ENCODE measurements at regions not wholly inside any gene's neighbourhood (a gene's known extent, or its start where the extent isn't known, plus 50 kb on each side); places are given as distances from the start of the nearest gene placed in this dataset.
A peak's percentile ranks its signal among the peaks of the same experiment; 100 is the strongest.

- Histone ChIP-seq H3K56ac (ENCODE audit: low read length) (no peak overlapping the region), H3K18ac (ENCODE audit: low read length) (no peak overlapping the region), H3K4ac (ENCODE audit: low read depth, low read length) (no peak overlapping the region), H3K27me3 (ENCODE audit: insufficient read depth, low read length, poor library complexity) (no peaks in the 10 kb centered on the region), H3K79me1 (ENCODE audit: low read length) (no peaks in the 10 kb centered on the region), H2BK5ac (ENCODE audit: low read length) (no peak overlapping the region), H2BK120ac (ENCODE audit: low read depth, low read length) (no peak overlapping the region), H3K9ac (ENCODE audit: low read length) (no peak overlapping the region), H2BK15ac (replicated peaks; ENCODE audit: low read depth) (no peak overlapping the region), H3K79me2 (ENCODE audit: control insufficient read depth, insufficient read depth, low read length) (no peaks in the 10 kb centered on the region), H3K4me1 (ENCODE audit: control insufficient read depth, low read depth, low read length) (peaks cover 2% of the 10 kb centered on the region), H4K5ac (ENCODE audit: low read length) (no peak overlapping the region), H4K8ac (ENCODE audit: low read depth, low read length) (no peak overlapping the region), H3K4me2 (ENCODE audit: low read length) (no peak overlapping the region), H2AK5ac (ENCODE audit: low read length) (no peak overlapping the region), H3K27ac (ENCODE audit: low read depth, low read length) (no peak overlapping the region), H3K4me3 (ENCODE audit: low read length) (no peak overlapping the region), H3K36me3 (ENCODE audit: control insufficient read depth, insufficient read depth, low read length) (no peaks in the 10 kb centered on the region), H3K23ac (ENCODE audit: low read length) (no peak overlapping the region)
- no peak for DNase-seq
- WGBS (ENCODE audit: extremely low coverage, insufficient coverage, low lambda C conversion rate): no CpG with 5 or more reads among the region's 9 CpGs
Observed at GRCh38 chr20:56995149-56995548, 271.3 kb downstream of the BMP7 start.

GRCh38 chr20:56995635-56996075, 270.8 kb downstream of the BMP7 start:
- H3K79me2 ChIP-seq (ENCODE audit: control insufficient read depth, insufficient read depth, low read length): no peaks in the 10 kb centered on the region
- H3K4me1 ChIP-seq (ENCODE audit: control insufficient read depth, low read depth, low read length): peaks cover 2% of the 10 kb centered on the region
- DNase-seq: peak; percentile 67
- no peak overlapping the region for H2BK15ac ChIP-seq (replicated peaks; ENCODE audit: low read depth)
- H3K23ac ChIP-seq (ENCODE audit: low read length): no peak overlapping the region
- H3K36me3 ChIP-seq (ENCODE audit: control insufficient read depth, insufficient read depth, low read length): no peaks in the 10 kb centered on the region
- H4K8ac ChIP-seq (ENCODE audit: low read depth, low read length): no peak overlapping the region
- H3K18ac ChIP-seq (ENCODE audit: low read length): no peak overlapping the region
- no CpG with 5 or more reads among the region's 12 CpGs for WGBS (ENCODE audit: extremely low coverage, insufficient coverage, low lambda C conversion rate)
- no peak overlapping the region for H3K4me2 ChIP-seq (ENCODE audit: low read length)
- H2BK120ac ChIP-seq (ENCODE audit: low read depth, low read length): no peak overlapping the region
- H3K4me3 ChIP-seq (ENCODE audit: low read length): no peak overlapping the region
- H3K9ac ChIP-seq (ENCODE audit: low read length): no peak overlapping the region
- H4K5ac ChIP-seq (ENCODE audit: low read length): no peak overlapping the region
- H3K56ac ChIP-seq (ENCODE audit: low read length): no peak overlapping the region
- no peak overlapping the region for H2BK5ac ChIP-seq (ENCODE audit: low read length)
- H3K79me1 ChIP-seq (ENCODE audit: low read length): no peaks in the 10 kb centered on the region
- H3K4ac ChIP-seq (ENCODE audit: low read depth, low read length): no peak overlapping the region
- H2AK5ac ChIP-seq (ENCODE audit: low read length): no peak overlapping the region
- no peaks in the 10 kb centered on the region for H3K27me3 ChIP-seq (ENCODE audit: insufficient read depth, low read length, poor library complexity)
- no peak overlapping the region for H3K27ac ChIP-seq (ENCODE audit: low read depth, low read length)

- H4K5ac ChIP-seq (ENCODE audit: low read length): no peak overlapping the region
- H3K79me1 ChIP-seq (ENCODE audit: low read length): no peaks in the 10 kb centered on the region
- H3K27ac ChIP-seq (ENCODE audit: low read depth, low read length): no peak overlapping the region
- DNase-seq: no peak
- H3K18ac ChIP-seq (ENCODE audit: low read length): no peak overlapping the region
- H2BK120ac ChIP-seq (ENCODE audit: low read depth, low read length): no peak overlapping the region
- no CpG with 5 or more reads among the region's 2 CpGs for WGBS (ENCODE audit: extremely low coverage, insufficient coverage, low lambda C conversion rate)
- H3K79me2 ChIP-seq (ENCODE audit: control insufficient read depth, insufficient read depth, low read length): no peaks in the 10 kb centered on the region
- no peak overlapping the region for H3K4ac ChIP-seq (ENCODE audit: low read depth, low read length)
- H3K23ac ChIP-seq (ENCODE audit: low read length): no peak overlapping the region
- H3K36me3 ChIP-seq (ENCODE audit: control insufficient read depth, insufficient read depth, low read length): no peaks in the 10 kb centered on the region
- no peaks in the 10 kb centered on the region for H3K27me3 ChIP-seq (ENCODE audit: insufficient read depth, low read length, poor library complexity)
- no peak overlapping the region for H3K4me3 ChIP-seq (ENCODE audit: low read length)
- no peak overlapping the region for H4K8ac ChIP-seq (ENCODE audit: low read depth, low read length)
- no peak overlapping the region for H3K56ac ChIP-seq (ENCODE audit: low read length)
- H3K4me2 ChIP-seq (ENCODE audit: low read length): no peak overlapping the region
- no peak overlapping the region for H2BK15ac ChIP-seq (replicated peaks; ENCODE audit: low read depth)
- no peak overlapping the region for H3K9ac ChIP-seq (ENCODE audit: low read length)
- no peak overlapping the region for H2AK5ac ChIP-seq (ENCODE audit: low read length)
- peaks cover 2% of the 10 kb centered on the region for H3K4me1 ChIP-seq (ENCODE audit: control insufficient read depth, low read depth, low read length)
- H2BK5ac ChIP-seq (ENCODE audit: low read length): no peak overlapping the region
Observed at GRCh38 chr20:56996533-56996932, 269.9 kb downstream of the BMP7 start.

GRCh38 chr20:56998438-56998837, 268.0 kb downstream of the BMP7 start:
- no peak overlapping the region for H3K4me3 ChIP-seq (ENCODE audit: low read length)
- no peaks in the 10 kb centered on the region for H3K27me3 ChIP-seq (ENCODE audit: insufficient read depth, low read length, poor library complexity)
- no peak overlapping the region for H3K4me2 ChIP-seq (ENCODE audit: low read length)
- no peak overlapping the region for H3K56ac ChIP-seq (ENCODE audit: low read length)
- H3K23ac ChIP-seq (ENCODE audit: low read length): no peak overlapping the region
- H3K18ac ChIP-seq (ENCODE audit: low read length): no peak overlapping the region
- H3K4ac ChIP-seq (ENCODE audit: low read depth, low read length): no peak overlapping the region
- no peak overlapping the region for H4K5ac ChIP-seq (ENCODE audit: low read length)
- no peaks in the 10 kb centered on the region for H3K79me2 ChIP-seq (ENCODE audit: control insufficient read depth, insufficient read depth, low read length)
- no peaks in the 10 kb centered on the region for H3K36me3 ChIP-seq (ENCODE audit: control insufficient read depth, insufficient read depth, low read length)
- H3K79me1 ChIP-seq (ENCODE audit: low read length): no peaks in the 10 kb centered on the region
- no peak overlapping the region for H4K8ac ChIP-seq (ENCODE audit: low read depth, low read length)
- no CpG with 5 or more reads among the region's 3 CpGs for WGBS (ENCODE audit: extremely low coverage, insufficient coverage, low lambda C conversion rate)
- H2BK15ac ChIP-seq (replicated peaks; ENCODE audit: low read depth): no peak overlapping the region
- H3K9ac ChIP-seq (ENCODE audit: low read length): no peak overlapping the region
- no peak overlapping the region for H2BK120ac ChIP-seq (ENCODE audit: low read depth, low read length)
- no peak overlapping the region for H2BK5ac ChIP-seq (ENCODE audit: low read length)
- H3K4me1 ChIP-seq (ENCODE audit: control insufficient read depth, low read depth, low read length): no peaks in the 10 kb centered on the region
- no peak for DNase-seq
- no peak overlapping the region for H3K27ac ChIP-seq (ENCODE audit: low read depth, low read length)
- H2AK5ac ChIP-seq (ENCODE audit: low read length): no peak overlapping the region

GRCh38 chr20:57000441-57000968, 265.9 kb downstream of the BMP7 start:
- no peak overlapping the region for H3K27ac ChIP-seq (ENCODE audit: low read depth, low read length)
- no peaks in the 10 kb centered on the region for H3K36me3 ChIP-seq (ENCODE audit: control insufficient read depth, insufficient read depth, low read length)
- H3K23ac ChIP-seq (ENCODE audit: low read length): no peak overlapping the region
- H3K79me2 ChIP-seq (ENCODE audit: control insufficient read depth, insufficient read depth, low read length): no peaks in the 10 kb centered on the region
- H3K4me1 ChIP-seq (ENCODE audit: control insufficient read depth, low read depth, low read length): no peaks in the 10 kb centered on the region
- H2BK5ac ChIP-seq (ENCODE audit: low read length): no peak overlapping the region
- no peak overlapping the region for H3K4ac ChIP-seq (ENCODE audit: low read depth, low read length)
- no peaks in the 10 kb centered on the region for H3K27me3 ChIP-seq (ENCODE audit: insufficient read depth, low read length, poor library complexity)
- H3K9ac ChIP-seq (ENCODE audit: low read length): no peak overlapping the region
- DNase-seq: no peak
- no peak overlapping the region for H3K4me2 ChIP-seq (ENCODE audit: low read length)
- H4K5ac ChIP-seq (ENCODE audit: low read length): no peak overlapping the region
- no peak overlapping the region for H4K8ac ChIP-seq (ENCODE audit: low read depth, low read length)
- no peak overlapping the region for H3K18ac ChIP-seq (ENCODE audit: low read length)
- no peak overlapping the region for H2BK15ac ChIP-seq (replicated peaks; ENCODE audit: low read depth)
- no peak overlapping the region for H3K4me3 ChIP-seq (ENCODE audit: low read length)
- H3K79me1 ChIP-seq (ENCODE audit: low read length): no peaks in the 10 kb centered on the region
- no peak overlapping the region for H2AK5ac ChIP-seq (ENCODE audit: low read length)
- no CpG with 5 or more reads among the region's 17 CpGs for WGBS (ENCODE audit: extremely low coverage, insufficient coverage, low lambda C conversion rate)
- H2BK120ac ChIP-seq (ENCODE audit: low read depth, low read length): no peak overlapping the region
- no peak overlapping the region for H3K56ac ChIP-seq (ENCODE audit: low read length)

- no peak overlapping the region for H4K5ac ChIP-seq (ENCODE audit: low read length)
- no peaks in the 10 kb centered on the region for H3K27me3 ChIP-seq (ENCODE audit: insufficient read depth, low read length, poor library complexity)
- no peaks in the 10 kb centered on the region for H3K4me1 ChIP-seq (ENCODE audit: control insufficient read depth, low read depth, low read length)
- no peak overlapping the region for H3K18ac ChIP-seq (ENCODE audit: low read length)
- no peak overlapping the region for H2BK5ac ChIP-seq (ENCODE audit: low read length)
- H3K4me3 ChIP-seq (ENCODE audit: low read length): no peak overlapping the region
- no peak overlapping the region for H2BK120ac ChIP-seq (ENCODE audit: low read depth, low read length)
- no peak overlapping the region for H3K9ac ChIP-seq (ENCODE audit: low read length)
- H3K23ac ChIP-seq (ENCODE audit: low read length): no peak overlapping the region
- no peak overlapping the region for H2AK5ac ChIP-seq (ENCODE audit: low read length)
- no peak overlapping the region for H3K56ac ChIP-seq (ENCODE audit: low read length)
- H3K36me3 ChIP-seq (ENCODE audit: control insufficient read depth, insufficient read depth, low read length): no peaks in the 10 kb centered on the region
- no CpG with 5 or more reads among the region's 12 CpGs for WGBS (ENCODE audit: extremely low coverage, insufficient coverage, low lambda C conversion rate)
- no peak overlapping the region for H4K8ac ChIP-seq (ENCODE audit: low read depth, low read length)
- no peak for DNase-seq
- H3K79me2 ChIP-seq (ENCODE audit: control insufficient read depth, insufficient read depth, low read length): no peaks in the 10 kb centered on the region
- H3K79me1 ChIP-seq (ENCODE audit: low read length): no peaks in the 10 kb centered on the region
- H3K4me2 ChIP-seq (ENCODE audit: low read length): no peak overlapping the region
- H3K4ac ChIP-seq (ENCODE audit: low read depth, low read length): no peak overlapping the region
- no peak overlapping the region for H2BK15ac ChIP-seq (replicated peaks; ENCODE audit: low read depth)
- no peak overlapping the region for H3K27ac ChIP-seq (ENCODE audit: low read depth, low read length)
Observed at GRCh38 chr20:57001126-57001767, 265.2 kb downstream of the BMP7 start.
